Left lung (tissue), 4 donors: ENCODE measurements at regions not wholly inside any gene's neighbourhood (a gene's known extent, or its start where the extent isn't known, plus 50 kb on each side); places are given as distances from the start of the nearest gene placed in this dataset.

ENCODE experiments used
- ATAC-seq: fragments of 200-7000 bp; cut with Tn5 transposase; one replicate; pipeline ENCODE4 v1.9.1; 2020; ENCODE audit warnings: moderate library complexity
- DNase-seq, 4 donors: peaks; one replicate each; pipeline ENCODE4 v3.0.0-alpha.2; 2013 to 2020
- H3K27ac ChIP-seq, 2 donors: fragments of 200-600 bp; sonication (generic) in 1 of 2; one replicate each; pipeline versions ENCODE4 v1.5.0 to v1.8.0; 2020 to 2021
- H3K27me3 ChIP-seq, 2 donors: fragments of 200-600 bp; sonication (generic) in 1 of 2; one replicate each; pipeline versions ENCODE4 v1.5.0 to v1.8.0; 2020 to 2021
- H3K36me3 ChIP-seq, 2 donors: fragments of 200-600 bp; sonication (generic) in 1 of 2; one replicate each; pipeline versions ENCODE4 v1.5.0 to v1.8.0; 2020 to 2021
- H3K4me1 ChIP-seq, 2 donors: fragments of 200-600 bp; one replicate each; pipeline ENCODE4 v1.8.0; 2021
- H3K4me3 ChIP-seq, 2 donors: fragments of 200-600 bp; sonication (generic) in 1 of 2; one replicate each; pipeline versions ENCODE4 v1.5.0 to v1.8.0; 2020 to 2021; ENCODE audit warnings: mild to moderate bottlenecking in 1 of 2
- H3K9me3 ChIP-seq, 2 donors: fragments of 200-600 bp; sonication (generic) in 1 of 2; one replicate each; pipeline versions ENCODE4 v1.5.0 to v1.8.0; 2020 to 2021
- CTCF ChIP-seq, 2 donors: fragments of 200-600 bp; sonication (generic) in 1 of 2; IDR thresholded peaks; one replicate each; pipeline versions ENCODE4 v1.5.0 to v1.8.0; 2021; ENCODE audit warnings: antibody characterized with exemption in 2 of 2
- intact Hi-C, 2 donors: fragments of 100-400 bp; cut with DNase I; formaldehyde crosslinking; loops; one replicate each; pipeline versions ENCODE4 v1.11.2 to v1.14.2; 2022
- donor health status: DM: no; HTN: yes; CAD: no.
- donor health status: DM: no; HTN: no; CAD: no.

DNA sequence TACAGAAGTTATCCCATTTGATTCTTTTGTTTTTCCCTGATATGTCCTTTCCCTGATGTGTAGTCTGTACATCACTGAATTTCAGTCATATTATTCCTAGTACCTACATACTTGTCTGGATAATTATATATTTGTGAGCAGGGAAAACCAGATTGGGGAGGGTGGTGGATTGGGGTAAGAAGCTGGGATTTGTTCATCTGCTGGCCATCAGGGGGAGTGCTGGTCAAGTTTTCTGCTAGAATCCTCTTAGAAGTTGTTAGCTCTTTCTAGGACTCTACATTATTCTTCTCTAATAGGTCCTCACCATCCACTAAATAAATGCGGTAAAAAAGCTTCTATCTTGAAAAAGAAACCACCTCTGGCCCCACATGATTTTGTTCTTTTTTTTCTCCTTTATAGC lies 232.7 kb upstream of the TAC1 start:
- no peaks in the 10 kb centered on the region for H3K27me3 ChIP-seq
- no peak overlapping the region for H3K4me3 ChIP-seq
- peak; percentile 62 for ATAC-seq
- no peaks in the 10 kb centered on the region for H3K4me1 ChIP-seq
- intact Hi-C loops = no loop called here
- H3K36me3 ChIP-seq = no peaks in the 10 kb centered on the region
- peak; percentile 30 to 33 for TF ChIP-seq CTCF (IDR thresholded peaks at IDR 0.05)
- DNase-seq = peak in 2 of 4 donors; percentile 1 to 23
- H3K27ac ChIP-seq = no peak overlapping the region
- H3K9me3 ChIP-seq = no peaks in the 10 kb centered on the region

DNA sequence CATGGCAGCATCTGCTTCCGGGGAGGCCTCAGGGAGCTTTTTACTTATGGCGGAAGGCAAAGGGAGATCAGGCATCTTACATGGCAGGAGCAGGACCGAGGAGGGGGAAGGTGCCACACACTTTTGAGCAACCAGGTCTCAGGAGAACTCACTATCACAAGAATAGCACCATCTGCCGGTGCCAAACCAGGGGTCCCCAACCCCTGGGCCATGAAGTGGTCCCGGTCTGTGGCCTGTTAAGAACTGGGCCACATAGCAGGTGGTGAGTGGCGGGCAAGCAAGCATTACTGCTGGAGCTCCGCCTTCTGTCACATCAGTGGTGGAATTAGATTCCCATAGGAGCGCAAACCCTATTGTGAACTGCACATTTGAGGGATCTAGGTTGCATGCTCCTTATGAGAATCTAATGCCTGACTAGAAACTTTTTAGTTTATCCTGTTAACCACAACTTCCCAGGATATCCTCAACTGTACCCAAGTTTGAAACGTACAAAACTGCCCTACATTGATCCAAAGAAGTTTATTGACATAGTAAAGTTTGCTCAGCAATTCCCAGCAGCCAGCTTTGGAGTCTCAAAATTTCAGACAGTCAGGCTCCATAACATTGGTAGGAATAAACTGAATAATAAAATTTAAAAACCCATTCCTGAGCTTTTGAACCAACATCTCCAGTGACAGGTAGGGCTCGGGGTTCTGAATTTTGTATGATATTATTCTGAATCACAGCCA lies 228.4 kb upstream of the TAC1 start:
- intact Hi-C loops = no loop called here
- Histone ChIP-seq H3K4me3 (no peak overlapping the region), H3K27ac (no peak overlapping the region), H3K36me3 (no peaks in the 10 kb centered on the region), H3K27me3 (no peaks in the 10 kb centered on the region), H3K4me1 (no peaks in the 10 kb centered on the region), H3K9me3 (no peaks in the 10 kb centered on the region)
- ATAC-seq (no peak), DNase-seq (no peak)
- TF ChIP-seq CTCF (IDR thresholded peaks at IDR 0.05) = no peak

DNA sequence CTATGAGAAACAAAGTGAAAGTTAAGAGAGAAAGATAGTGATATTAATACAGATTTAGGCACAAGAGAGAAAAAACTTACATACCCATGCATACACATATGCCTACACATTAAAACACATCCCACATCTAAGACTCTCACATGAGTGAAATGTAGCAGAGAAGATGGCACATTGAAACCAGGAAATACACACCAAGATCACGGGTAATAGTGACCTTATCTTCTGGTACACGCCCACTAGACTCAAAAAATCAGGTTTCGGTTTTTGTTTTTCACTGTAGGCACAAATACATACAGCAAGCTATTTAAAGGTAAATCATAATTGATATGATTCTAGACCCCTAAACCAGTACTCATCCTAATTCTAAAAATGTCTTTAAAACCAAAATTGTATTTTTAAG lies 225.2 kb upstream of the TAC1 start:
- Histone ChIP-seq H3K27ac (no peak overlapping the region), H3K36me3 (no peaks in the 10 kb centered on the region), H3K27me3 (no peaks in the 10 kb centered on the region), H3K4me1 (no peaks in the 10 kb centered on the region), H3K9me3 (no peaks in the 10 kb centered on the region), H3K4me3 (no peak overlapping the region)
- ATAC-seq = no peak
- TF ChIP-seq CTCF (IDR thresholded peaks at IDR 0.05) = no peak
- no peak for DNase-seq
- intact Hi-C loops = no loop called here

DNA sequence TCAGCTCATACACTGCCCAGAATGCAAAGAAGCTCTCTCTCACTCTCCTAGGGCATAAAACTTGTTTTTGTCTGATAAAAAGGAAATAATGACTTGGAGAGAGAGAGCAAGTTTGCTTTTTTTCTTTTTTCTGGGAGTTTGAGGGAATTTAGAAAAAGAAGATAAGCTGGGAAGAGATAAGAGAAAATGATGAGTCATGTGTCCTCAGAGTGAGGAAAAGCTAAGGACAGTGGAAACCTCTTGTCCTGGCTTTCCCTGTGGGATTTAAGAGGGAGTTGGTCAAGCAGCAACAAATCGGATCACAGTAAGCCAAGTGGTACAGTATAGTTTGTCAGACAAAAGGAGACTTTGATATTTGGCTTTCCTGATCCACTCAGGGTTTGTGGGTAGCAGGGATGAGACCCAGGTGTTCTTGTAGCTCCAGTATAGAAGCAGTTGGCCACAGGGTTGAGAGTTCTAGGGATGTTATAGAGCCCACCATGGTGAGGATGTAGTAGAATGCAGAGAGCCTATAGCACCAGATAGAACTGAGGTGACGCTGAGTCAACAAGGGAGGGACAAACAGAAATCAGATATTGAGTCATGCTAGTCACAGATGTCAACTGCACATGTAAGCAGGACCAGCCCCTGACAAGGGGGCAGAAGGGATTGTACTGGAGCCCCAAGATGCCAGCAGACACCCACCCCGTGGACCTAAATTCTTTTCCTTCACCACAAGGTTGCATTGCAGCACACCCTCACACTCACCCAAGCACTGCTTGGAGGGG lies 219.3 kb upstream of the TAC1 start:
- Histone ChIP-seq H3K9me3 (no peaks in the 10 kb centered on the region), H3K4me1 (no peaks in the 10 kb centered on the region), H3K27ac (no peak overlapping the region), H3K36me3 (no peaks in the 10 kb centered on the region), H3K27me3 (no peaks in the 10 kb centered on the region), H3K4me3 (no peak overlapping the region)
- intact Hi-C loops = no loop called here
- ATAC-seq (no peak), DNase-seq (no peak)
- TF ChIP-seq CTCF (IDR thresholded peaks at IDR 0.05) = no peak

GRCh38 chr7:97513326-97513725 lies 218.6 kb upstream of the TAC1 start:
- intact Hi-C loops = no loop called here
- Histone ChIP-seq H3K36me3 (no peaks in the 10 kb centered on the region), H3K9me3 (no peaks in the 10 kb centered on the region), H3K27me3 (no peaks in the 10 kb centered on the region), H3K4me1 (no peaks in the 10 kb centered on the region), H3K4me3 (no peak overlapping the region), H3K27ac (no peak overlapping the region)
- DNase-seq (no peak), ATAC-seq (no peak)
- no peak for TF ChIP-seq CTCF (IDR thresholded peaks at IDR 0.05)
